GM21515 (cell line): ENCODE measurements at regions not wholly inside any gene's neighbourhood (a gene's known extent, or its start where the extent isn't known, plus 50 kb on each side); places are given as distances from the start of the nearest gene placed in this dataset.

Experiments used
- ATAC-seq: cut with Tn5 transposase; IDR thresholded peaks from one replicate; pipeline ENCODE4 v1.9.1; 2021; ENCODE audit not compliant: unreplicated experiment

GRCh38 chr13:47279920-47280319 lies 383.1 kb upstream of the HTR2A start:
- no peak for ATAC-seq

GRCh38 chr13:47277774-47278173 lies 380.9 kb upstream of the HTR2A start:
- no peak for ATAC-seq

- ATAC-seq = no peak
These were observed 371.4 kb upstream of the HTR2A start for GRCh38 chr13:47268270-47268669.

DNA sequence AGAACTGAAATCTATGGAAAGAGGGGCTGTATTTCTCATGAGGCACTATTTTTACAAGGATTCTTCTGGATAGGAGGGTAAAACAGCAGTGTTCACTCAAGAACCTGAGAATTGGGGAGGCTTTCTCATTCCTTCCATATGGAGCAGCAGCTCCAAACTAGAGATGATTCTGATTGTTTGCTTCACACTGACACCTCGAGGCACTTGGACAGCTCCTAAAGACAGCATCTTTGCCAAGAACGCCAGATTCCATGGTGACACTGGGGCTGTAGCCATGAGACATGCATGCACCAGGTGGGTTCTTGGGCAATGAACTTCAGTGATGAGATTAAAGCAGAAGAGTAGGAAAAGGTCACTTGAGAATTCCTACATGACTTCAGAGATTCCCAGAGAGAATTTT lies 361.5 kb upstream of the HTR2A start:
- ATAC-seq = no peak

DNA sequence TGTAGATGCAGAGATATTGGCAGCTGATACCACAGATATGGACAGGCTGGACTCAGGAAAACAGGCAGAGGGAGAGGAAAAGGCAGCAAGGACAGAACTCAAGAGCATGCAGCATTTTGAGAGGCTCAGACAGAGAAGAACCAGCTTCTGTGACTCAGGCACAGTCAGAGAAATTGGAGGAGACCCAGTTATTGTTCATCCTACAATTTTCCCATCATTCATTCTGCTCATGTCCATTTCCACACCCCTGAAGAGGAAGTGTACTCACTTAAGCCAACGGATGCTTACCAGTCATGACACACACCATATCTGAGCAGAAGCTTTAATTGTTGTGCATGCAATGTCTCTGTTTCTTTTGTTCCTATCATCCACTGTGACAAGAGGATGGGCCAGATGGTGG lies 359.8 kb upstream of the HTR2A start:
- ATAC-seq = no peak

DNA sequence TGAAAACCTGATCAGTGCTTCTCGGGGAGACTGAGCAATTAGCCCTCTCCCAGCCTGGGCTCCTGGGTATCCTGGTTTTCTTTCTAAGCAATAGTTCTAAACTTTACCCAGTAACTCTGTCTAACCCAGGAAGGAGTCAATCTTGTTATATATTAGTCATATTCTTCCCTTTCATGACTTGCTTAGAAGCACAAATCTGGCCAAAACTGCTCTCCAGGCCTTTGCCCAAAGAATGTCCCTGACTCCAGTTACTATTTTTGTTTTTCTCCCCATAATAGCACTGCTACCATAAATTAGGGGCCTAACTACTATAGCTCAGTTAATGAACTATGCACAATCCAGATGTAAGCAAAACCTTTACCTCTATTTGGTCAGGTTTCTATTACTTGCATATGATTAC lies 355.8 kb upstream of the HTR2A start:
- ATAC-seq = no peak

GRCh38 chr13:47251771-47252170 lies 354.9 kb upstream of the HTR2A start:
- ATAC-seq = no peak

GRCh38 chr13:47250146-47250545 lies 353.3 kb upstream of the HTR2A start:
- no peak for ATAC-seq

DNA sequence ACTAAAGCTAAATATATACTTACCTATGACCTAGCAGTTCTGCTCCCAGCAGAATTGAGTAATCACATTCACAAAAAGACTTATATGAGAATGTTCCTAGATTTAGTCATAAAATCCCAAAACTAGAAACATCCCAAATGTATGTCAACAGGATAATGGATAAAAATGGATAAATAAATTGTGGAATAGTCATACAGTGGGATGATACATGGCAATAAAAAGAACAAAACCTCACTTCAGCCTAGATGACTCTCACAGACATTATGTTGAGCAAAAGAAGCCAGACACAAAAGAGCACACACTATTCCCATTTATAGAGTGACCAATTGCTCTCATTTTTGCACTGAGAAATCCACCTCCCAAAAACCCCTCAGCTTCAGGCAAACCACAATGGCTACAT lies 352.4 kb upstream of the HTR2A start:
- ATAC-seq = no peak

DNA sequence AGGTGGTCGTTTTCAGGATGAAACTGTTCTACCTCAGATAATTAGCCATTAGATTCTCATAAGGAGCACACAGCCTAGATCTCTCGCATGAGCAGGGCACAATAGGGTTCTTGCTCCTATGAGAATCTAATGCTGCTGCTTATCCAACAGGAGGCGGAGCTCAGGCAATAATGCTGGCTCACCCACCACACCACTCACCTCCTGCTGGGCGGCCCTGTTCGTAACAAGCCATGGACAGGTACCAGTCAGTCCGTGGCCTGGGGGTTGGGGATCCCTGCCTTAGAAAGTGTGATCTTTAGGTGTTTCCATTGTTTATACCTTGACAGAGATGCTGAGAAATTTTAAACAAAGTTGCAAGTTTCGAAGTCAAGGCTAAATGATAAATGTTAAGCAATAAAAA lies 344.6 kb upstream of the HTR2A start:
- no peak for ATAC-seq

DNA sequence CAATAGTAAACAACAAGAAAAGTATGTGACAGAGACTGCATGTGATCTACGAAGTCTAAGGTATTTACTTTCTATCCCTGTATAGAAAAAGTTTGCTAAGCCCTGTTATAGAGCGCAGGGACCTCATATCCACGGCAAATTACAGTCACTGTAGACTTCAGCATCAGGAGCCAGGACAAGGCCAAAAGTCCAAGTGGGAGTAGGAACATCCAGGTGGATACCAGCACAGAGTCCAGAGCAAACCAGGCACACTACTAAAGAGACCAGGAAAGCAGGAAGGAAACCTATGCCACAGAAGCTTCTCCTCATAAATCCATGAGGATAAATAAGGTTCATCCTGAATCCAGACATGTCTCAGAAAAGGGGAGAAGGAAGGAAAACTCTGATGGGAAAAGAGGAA lies 342.2 kb upstream of the HTR2A start:
- ATAC-seq = no peak

- no peak for ATAC-seq
These were observed 340.7 kb upstream of the HTR2A start for GRCh38 chr13:47237571-47237970.

DNA sequence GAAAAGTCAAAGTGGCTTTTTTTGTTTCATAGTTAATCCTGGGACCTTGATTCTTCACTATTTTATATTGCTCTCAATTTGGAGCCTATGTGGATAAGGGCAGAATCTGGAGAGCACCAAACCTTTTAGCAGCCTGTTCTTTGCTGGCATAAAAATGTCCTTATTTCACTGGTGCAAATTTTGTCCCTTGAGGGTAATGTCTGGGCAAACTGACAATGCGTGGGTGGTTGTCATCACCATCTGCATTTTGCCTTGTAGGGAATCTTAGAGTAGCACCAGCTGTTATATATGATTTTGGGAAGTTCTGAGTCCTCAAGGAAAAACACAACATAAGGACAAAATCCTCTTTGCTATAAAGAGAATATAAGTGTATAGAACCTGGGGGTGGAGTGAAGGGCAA lies 336.9 kb upstream of the HTR2A start:
- ATAC-seq = no peak

- ATAC-seq = no peak
These were observed 335.7 kb upstream of the HTR2A start for GRCh38 chr13:47232516-47232915.

DNA sequence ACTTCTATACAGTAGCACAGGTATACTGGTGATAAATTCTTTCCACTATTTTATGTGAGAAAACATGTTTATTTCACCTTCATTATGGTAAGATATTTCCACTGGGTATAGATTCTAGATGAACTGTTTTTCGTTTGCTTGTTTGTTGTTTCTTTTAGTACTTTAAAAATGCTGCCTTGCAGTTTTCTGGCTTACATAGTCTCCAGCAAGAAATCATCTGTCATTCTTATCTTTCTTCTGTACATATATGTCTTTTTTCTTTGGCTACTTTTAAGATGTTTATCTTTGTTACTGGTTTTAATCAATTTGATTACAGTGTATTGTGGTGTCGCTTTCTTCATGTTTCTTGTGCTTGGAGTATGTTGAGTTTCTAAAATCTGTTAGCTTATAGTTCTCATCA lies 333.3 kb upstream of the HTR2A start:
- ATAC-seq = no peak

GRCh38 chr13:47226516-47226915 lies 329.7 kb upstream of the HTR2A start:
- ATAC-seq = no peak

DNA sequence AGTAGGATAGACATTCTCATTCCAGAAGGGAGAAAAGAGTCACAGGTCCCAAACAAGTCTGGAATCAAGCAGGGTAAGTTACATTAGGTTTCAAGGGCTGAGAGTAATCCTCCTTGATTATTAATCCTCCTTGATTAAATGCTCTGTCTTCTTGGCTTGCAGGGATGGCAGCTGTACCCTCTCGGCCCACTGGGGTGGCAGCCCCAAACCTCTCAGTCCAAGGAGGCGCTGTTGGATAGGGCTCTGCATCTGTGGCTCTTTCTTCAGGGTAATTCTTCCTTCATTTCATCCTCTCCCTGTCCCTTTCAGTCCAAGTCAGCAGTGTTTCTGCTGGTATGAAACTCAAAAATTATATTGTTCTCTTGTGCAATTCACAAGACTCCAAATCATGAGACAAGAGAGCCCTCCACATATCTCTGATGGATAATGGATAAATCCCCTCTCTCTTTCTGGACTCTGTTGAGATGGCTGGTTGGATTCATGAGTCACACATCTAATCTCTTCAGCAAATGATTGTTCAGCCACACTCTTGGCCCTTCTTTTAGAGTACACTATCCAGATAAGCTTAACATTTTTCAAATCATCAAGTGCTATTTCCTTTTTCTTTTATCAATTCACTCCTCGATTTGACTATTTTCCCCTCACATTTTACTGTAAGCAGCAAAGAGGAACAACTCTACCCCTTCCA lies 323.7 kb upstream of the HTR2A start:
- no peak for ATAC-seq

GRCh38 chr13:47218611-47219010 lies 321.8 kb upstream of the HTR2A start:
- ATAC-seq = no peak

GRCh38 chr13:47216176-47216822 lies 319.4 kb upstream of the HTR2A start:
- no peak for ATAC-seq

DNA sequence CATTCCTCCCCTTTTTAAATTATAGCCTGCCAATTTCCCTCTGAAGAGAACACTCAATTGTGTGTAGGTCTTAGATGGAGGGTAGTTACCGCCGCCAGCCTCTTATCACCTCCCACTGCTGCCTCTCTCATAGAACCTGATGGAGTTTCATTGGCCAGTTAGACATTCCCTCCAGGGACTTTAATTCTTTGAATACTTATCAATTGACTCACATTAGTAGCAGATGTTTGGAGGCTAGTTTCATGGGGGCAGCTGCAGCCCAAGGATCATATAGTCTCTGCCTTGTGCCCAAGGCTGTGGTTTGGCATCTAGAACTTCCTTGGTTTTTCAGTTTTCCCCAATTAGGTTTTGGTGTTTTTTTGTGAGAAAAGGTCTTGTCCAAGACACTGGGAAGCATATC lies 318.9 kb upstream of the HTR2A start:
- ATAC-seq = no peak

DNA sequence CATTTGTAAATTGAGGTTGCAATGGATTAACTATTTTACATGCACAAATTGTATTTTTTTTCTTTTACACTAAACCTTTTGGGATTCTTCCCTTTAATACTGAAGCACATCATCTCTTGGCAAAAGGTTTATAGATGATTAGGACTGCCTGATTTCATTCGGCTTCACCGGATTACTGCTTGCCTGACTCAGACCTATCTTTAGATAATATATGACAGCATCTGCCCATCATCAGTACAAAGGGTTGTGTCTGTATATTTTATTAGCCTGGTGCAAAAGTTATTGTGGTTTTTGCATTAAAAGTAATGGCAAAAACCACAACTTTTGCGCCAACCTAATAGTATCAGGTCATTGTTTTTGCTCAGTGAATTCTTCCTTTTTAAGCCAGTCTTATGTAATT lies 316.2 kb upstream of the HTR2A start:
- ATAC-seq = no peak

DNA sequence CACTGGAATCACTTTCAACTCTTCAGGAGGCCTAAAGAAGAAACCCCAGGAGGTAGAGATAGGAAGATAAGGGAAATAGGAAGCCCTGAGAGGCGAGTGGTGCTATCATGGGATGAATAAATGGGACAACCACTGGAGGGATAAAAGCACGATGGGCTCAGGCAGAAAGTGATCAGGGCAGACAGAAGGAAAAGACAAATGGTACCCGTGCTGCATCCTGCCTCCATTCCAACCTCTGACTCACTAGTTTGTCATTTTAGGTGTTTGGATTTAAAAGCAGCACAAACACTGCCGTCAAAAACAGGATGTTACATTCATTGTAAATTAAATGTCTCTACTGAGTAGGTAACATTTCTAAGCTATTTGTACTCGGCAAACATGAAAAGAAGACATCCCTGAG lies 314.3 kb upstream of the HTR2A start:
- no peak for ATAC-seq

DNA sequence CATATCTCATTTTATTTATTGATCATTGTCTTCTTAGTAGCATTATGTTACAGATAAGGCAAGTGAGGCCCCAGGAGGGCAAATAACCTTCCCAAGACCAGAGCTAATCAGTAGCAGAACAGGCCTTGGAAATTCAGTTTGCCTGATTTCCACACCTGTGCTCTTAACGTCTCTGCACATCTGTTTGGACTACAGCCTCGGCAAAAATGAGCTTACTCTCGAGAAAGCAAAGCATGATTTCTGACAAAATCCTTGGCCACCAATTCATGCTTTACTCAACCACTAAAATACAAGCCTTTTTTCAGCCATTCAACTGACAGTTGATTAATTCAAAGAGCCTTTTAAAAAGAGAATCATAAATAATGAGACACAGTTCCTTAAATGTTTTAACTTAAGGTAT lies 309.3 kb upstream of the HTR2A start:
- ATAC-seq = no peak
